KMS-11 (cell line): ENCODE measurements at regions not wholly inside any gene's neighbourhood (a gene's known extent, or its start where the extent isn't known, plus 50 kb on each side); places are given as distances from the start of the nearest gene placed in this dataset.

Source experiments
- H2AFZ ChIP-seq: fragments of 200-600 bp; sonication (generic); 2 replicates; pipeline ENCODE4 v1.6.1; 2016; ENCODE audit warnings: antibody characterized with exemption, mixed run types, low read depth
- H3K27ac ChIP-seq: fragments of 200-600 bp; sonication (generic); 2 replicates; pipeline ENCODE4 v1.6.1; 2016; ENCODE audit warnings: mild to moderate bottlenecking, mixed run types
- H3K27me3 ChIP-seq: fragments of 200-600 bp; sonication (generic); 2 replicates; pipeline ENCODE4 v1.6.1; 2017; ENCODE audit warnings: mild to moderate bottlenecking, low read depth, mixed run types, moderate library complexity; ENCODE audit not compliant: insufficient read depth
- H3K36me3 ChIP-seq: fragments of 200-600 bp; sonication (generic); 2 replicates; pipeline ENCODE4 v1.6.1; 2017; ENCODE audit warnings: mild to moderate bottlenecking, mixed run types; ENCODE audit not compliant: insufficient read depth
- H3K4me1 ChIP-seq: fragments of 200-600 bp; sonication (generic); 2 replicates; pipeline ENCODE4 v1.6.1; 2016; ENCODE audit warnings: mild to moderate bottlenecking, low read depth, mixed run types; ENCODE audit not compliant: poor library complexity, severe bottlenecking
- H3K4me2 ChIP-seq: fragments of 200-600 bp; sonication (generic); 2 replicates; pipeline ENCODE4 v1.7.0; 2016; ENCODE audit warnings: mild to moderate bottlenecking, mixed run types
- H3K4me3 ChIP-seq: fragments of 200-600 bp; sonication (generic); IDR thresholded peaks from 2 replicates; pipeline ENCODE4 v1.6.1; 2017; ENCODE audit warnings: low read depth, low read length, mixed read lengths; ENCODE audit not compliant: insufficient read depth
- H3K79me2 ChIP-seq: fragments of 200-600 bp; sonication (generic); 2 replicates; pipeline ENCODE4 v1.6.1; 2016; ENCODE audit warnings: low read depth, mixed run types; ENCODE audit not compliant: insufficient read depth
- H3K9ac ChIP-seq: fragments of 200-600 bp; sonication (generic); 2 replicates; pipeline ENCODE4 v1.6.1; 2016; ENCODE audit warnings: mild to moderate bottlenecking, mixed run types
- H4K20me1 ChIP-seq: fragments of 200-600 bp; sonication (generic); 2 replicates; pipeline ENCODE4 v1.6.1; 2016; ENCODE audit warnings: mild to moderate bottlenecking, mixed run types; ENCODE audit not compliant: insufficient read depth
- CTCF ChIP-seq: fragments of 200-600 bp; sonication (generic); conservative IDR thresholded peaks from 2 replicates; pipeline ENCODE4 v1.6.1; 2017; ENCODE audit warnings: low read depth, mild to moderate bottlenecking, antibody characterized with exemption, low read length, moderate library complexity, mixed read lengths

DNA sequence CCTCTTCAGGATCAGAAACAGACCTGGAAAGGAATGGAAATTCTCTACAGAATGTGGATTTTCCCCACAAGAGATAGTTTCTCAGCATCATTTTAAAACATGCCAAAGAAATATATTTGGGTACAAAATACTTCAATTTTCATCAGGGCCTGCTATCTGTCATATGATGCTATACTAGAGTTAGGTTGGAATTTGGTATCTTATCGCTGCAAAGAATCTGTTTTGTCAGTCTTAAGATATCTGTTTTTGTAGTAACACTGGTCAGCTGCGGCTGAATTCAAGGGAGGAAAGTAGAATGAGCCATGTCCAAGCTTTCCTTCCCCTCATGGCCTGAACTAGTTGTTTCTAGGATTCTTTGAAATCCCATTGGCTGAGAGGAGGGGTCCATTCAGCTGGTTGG is 806.4 kb downstream of the KCNA4 start:
- Histone ChIP-seq H3K36me3 (no peaks in the 10 kb centered on the region), H3K79me2 (no peaks in the 10 kb centered on the region), H4K20me1 (no peaks in the 10 kb centered on the region), H3K4me2 (no peak overlapping the region), H3K27me3 (no peaks in the 10 kb centered on the region), H3K4me3 (no peak overlapping the region), H3K27ac (no peak overlapping the region), H2AFZ (no peak overlapping the region), H3K4me1 (no peaks in the 10 kb centered on the region), H3K9ac (no peak overlapping the region)
- no peak for TF ChIP-seq CTCF

DNA sequence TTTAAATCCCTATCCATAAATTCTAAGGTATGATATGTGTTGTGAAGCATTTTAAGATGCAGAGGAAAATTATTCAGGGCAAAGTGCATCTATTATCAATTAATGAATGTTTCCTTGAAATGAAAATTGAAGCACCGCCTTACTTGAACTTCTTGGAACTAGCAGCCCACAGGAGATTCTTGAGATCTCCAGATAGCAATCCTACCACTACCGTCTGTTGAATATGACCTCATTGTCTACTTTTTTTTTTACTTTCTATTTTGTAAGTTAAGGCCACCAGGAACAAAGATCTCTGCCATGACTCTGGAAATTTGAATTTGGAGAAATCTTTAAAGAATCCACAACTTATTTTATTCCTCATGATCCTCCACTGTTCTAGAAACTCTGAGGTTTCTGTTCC is 808.7 kb downstream of the KCNA4 start:
- Histone ChIP-seq H3K4me2 (no peak overlapping the region), H3K4me1 (no peaks in the 10 kb centered on the region), H3K79me2 (no peaks in the 10 kb centered on the region), H3K36me3 (no peaks in the 10 kb centered on the region), H3K4me3 (no peak overlapping the region), H2AFZ (no peak overlapping the region), H3K27ac (no peak overlapping the region), H3K27me3 (no peaks in the 10 kb centered on the region), H4K20me1 (no peaks in the 10 kb centered on the region), H3K9ac (no peak overlapping the region)
- no peak for TF ChIP-seq CTCF

GRCh38 chr11:29200791-29201562 is 815.9 kb downstream of the KCNA4 start:
- H3K4me1 ChIP-seq, result no peaks in the 10 kb centered on the region

GRCh38 chr11:29190313-29190712 is 826.5 kb downstream of the KCNA4 start:
- Histone ChIP-seq H3K9ac (no peak overlapping the region), H3K4me1 (no peaks in the 10 kb centered on the region), H4K20me1 (no peaks in the 10 kb centered on the region), H3K27ac (no peak overlapping the region), H3K4me2 (no peak overlapping the region), H3K27me3 (no peaks in the 10 kb centered on the region), H3K79me2 (no peaks in the 10 kb centered on the region), H3K4me3 (no peak overlapping the region), H2AFZ (no peak overlapping the region), H3K36me3 (no peaks in the 10 kb centered on the region)
- no peak for TF ChIP-seq CTCF

More at GRCh38 chr11:29200791-29201562, 815.9 kb downstream of the KCNA4 start:
- no peak overlapping the region for H3K27ac ChIP-seq
- H3K36me3 ChIP-seq, result no peaks in the 10 kb centered on the region
- H3K9ac ChIP-seq, result no peak overlapping the region
- no peaks in the 10 kb centered on the region for H3K27me3 ChIP-seq
- no peak overlapping the region for H3K4me3 ChIP-seq
- H3K79me2 ChIP-seq, result no peaks in the 10 kb centered on the region
- H4K20me1 ChIP-seq, result no peaks in the 10 kb centered on the region
- no peak overlapping the region for H2AFZ ChIP-seq
- no peak overlapping the region for H3K4me2 ChIP-seq
- no peak for TF ChIP-seq CTCF
